GM12865 (cell line): ENCODE measurements at regions not wholly inside any gene's neighbourhood (a gene's known extent, or its start where the extent isn't known, plus 50 kb on each side); places are given as distances from the start of the nearest gene placed in this dataset.
"Not testable (repeated sequence)": the region's sequence is repeated elsewhere in the genome, so short reads cannot be mapped to it uniquely, and the experiment has no call there.

Experiments used
- DNase-seq: peaks from one replicate; pipeline ENCODE4 v3.0.0; 2010; ENCODE audit warnings: low read depth
- H3K4me3 ChIP-seq: 2 replicates; pipeline ENCODE4 v1.5.1; 2011; ENCODE audit warnings: mild to moderate bottlenecking, low read depth, low read length, control low read depth
- CTCF ChIP-seq: IDR thresholded peaks from 2 replicates; pipeline ENCODE4 v1.5.1; 2011; ENCODE audit warnings: low read length, control low read depth, low read depth, inconsistent platforms; ENCODE audit not compliant: insufficient read depth; ENCODE audit errors: missing control alignments

- TF ChIP-seq CTCF = no peak
- no peak overlapping the region for H3K4me3 ChIP-seq
- DNase-seq = no peak
These were observed 2222.3 kb upstream of the AGA start for GRCh38 chr4:179664430-179665027.

GRCh38 chr4:179666226-179666625 is 2224.0 kb upstream of the AGA start:
- DNase-seq = no peak
- H3K4me3 ChIP-seq = no peak overlapping the region
- TF ChIP-seq CTCF = no peak

GRCh38 chr4:179671609-179672008 is 2229.4 kb upstream of the AGA start:
- no peak for TF ChIP-seq CTCF
- DNase-seq = no peak

GRCh38 chr4:179678093-179678814 is 2236.0 kb upstream of the AGA start:
- H3K4me3 ChIP-seq = no peak overlapping the region
- no peak for TF ChIP-seq CTCF
- DNase-seq = no peak

More at GRCh38 chr4:179671609-179672008, 2229.4 kb upstream of the AGA start:
- no peak overlapping the region for H3K4me3 ChIP-seq

- not testable (repeated sequence) for DNase-seq, H3K4me3 ChIP-seq
These were observed 2241.4 kb upstream of the AGA start for GRCh38 chr4:179683661-179684060.

GRCh38 chr4:179692222-179692621 is 2250.0 kb upstream of the AGA start:
- no peak for DNase-seq
- H3K4me3 ChIP-seq = no peak overlapping the region
- TF ChIP-seq CTCF = no peak

- H3K4me3 ChIP-seq = no peak overlapping the region
- no peak for DNase-seq
- TF ChIP-seq CTCF = no peak
These were observed 2252.9 kb upstream of the AGA start for GRCh38 chr4:179695175-179695574.
